HG02852 (cell line): ENCODE measurements at regions not wholly inside any gene's neighbourhood (a gene's known extent, or its start where the extent isn't known, plus 50 kb on each side); places are given as distances from the start of the nearest gene placed in this dataset.

ENCODE experiments used
- ATAC-seq: cut with Tn5 transposase; IDR thresholded peaks from one replicate; pipeline ENCODE4 v1.9.1; 2021; ENCODE audit warnings: mild to moderate bottlenecking, moderate library complexity; ENCODE audit not compliant: unreplicated experiment

GRCh38 chr11:130787092-130787616 lies 129.1 kb downstream of the SNX19 start:
- no peak for ATAC-seq

GRCh38 chr11:130787973-130788570 lies 128.2 kb downstream of the SNX19 start:
- ATAC-seq = no peak

DNA sequence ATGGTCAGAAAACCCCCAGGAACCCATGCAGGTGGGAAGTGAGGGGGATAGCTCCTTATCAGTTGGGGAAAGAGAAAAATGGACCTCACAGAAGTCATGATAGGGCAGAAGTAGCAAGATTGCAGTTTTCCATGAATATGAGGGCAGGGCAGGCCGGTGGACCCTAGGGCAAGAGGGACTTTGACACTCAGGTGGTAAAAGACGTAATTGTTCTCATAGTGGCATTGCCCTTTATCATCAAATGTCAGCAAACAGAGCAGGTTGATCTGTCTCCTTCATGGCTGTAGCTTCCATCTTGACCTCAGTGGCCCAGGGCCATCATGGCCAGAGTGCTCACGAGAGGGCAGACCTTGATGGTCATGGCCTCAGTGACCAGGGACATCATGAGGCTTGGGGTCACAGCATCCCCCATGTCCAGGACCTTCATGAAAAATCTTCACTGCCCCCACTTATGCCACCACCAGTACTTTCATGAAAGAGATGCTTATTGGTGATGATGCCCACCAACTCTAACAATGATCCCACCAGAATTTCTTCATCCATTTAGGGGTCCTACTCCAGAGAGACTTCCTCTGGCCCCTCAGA lies 127.1 kb downstream of the SNX19 start:
- ATAC-seq = no peak

- ATAC-seq = no peak
These were observed 125.6 kb downstream of the SNX19 start for GRCh38 chr11:130790689-130791088.

- no peak for ATAC-seq
These were observed 123.5 kb downstream of the SNX19 start for GRCh38 chr11:130792772-130793171.

- ATAC-seq = no peak
These were observed 119.5 kb downstream of the SNX19 start for GRCh38 chr11:130796828-130797227.

GRCh38 chr11:130798280-130798679 lies 118.0 kb downstream of the SNX19 start:
- no peak for ATAC-seq

- ATAC-seq = no peak
These were observed 117.5 kb downstream of the SNX19 start for GRCh38 chr11:130798801-130799200.

DNA sequence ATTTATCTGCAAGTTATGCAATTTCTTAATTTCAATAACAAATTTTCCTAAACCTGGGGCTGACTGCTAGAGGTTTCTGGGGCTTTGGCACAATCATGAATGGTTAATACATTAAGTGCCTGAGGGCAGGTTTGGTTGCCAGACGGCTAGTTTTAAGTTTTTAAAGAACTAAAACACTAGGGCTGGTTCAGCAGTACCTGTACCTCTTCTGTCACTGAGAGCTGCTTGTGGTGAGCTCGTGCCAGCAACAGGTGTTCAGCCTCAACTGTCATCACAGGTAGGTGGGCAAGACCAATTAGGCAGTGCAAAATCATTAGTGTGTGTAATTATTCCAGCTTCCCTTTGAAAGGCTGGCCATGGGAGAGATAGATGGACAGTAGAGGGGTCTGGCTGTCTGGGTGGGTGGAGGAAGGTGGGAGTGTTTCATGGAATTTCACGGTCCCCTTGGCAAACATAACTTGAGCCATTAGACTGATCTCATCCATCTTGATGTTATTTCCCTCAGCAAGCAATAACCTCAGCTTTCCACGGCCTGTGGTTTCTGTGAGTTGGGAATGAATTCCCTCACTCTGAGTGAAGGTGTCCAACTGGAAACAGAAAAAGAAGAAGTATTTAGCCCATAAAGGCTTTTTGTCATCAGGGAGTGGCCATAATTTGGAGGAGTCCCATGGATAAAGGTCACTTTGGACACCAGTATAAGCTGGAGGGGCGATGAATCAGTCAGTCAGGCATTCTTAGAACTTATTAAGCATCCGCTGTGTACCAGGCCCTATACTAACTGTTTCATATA lies 114.8 kb downstream of the SNX19 start:
- ATAC-seq = no peak

GRCh38 chr11:130802567-130802966 lies 113.7 kb downstream of the SNX19 start:
- no peak for ATAC-seq

DNA sequence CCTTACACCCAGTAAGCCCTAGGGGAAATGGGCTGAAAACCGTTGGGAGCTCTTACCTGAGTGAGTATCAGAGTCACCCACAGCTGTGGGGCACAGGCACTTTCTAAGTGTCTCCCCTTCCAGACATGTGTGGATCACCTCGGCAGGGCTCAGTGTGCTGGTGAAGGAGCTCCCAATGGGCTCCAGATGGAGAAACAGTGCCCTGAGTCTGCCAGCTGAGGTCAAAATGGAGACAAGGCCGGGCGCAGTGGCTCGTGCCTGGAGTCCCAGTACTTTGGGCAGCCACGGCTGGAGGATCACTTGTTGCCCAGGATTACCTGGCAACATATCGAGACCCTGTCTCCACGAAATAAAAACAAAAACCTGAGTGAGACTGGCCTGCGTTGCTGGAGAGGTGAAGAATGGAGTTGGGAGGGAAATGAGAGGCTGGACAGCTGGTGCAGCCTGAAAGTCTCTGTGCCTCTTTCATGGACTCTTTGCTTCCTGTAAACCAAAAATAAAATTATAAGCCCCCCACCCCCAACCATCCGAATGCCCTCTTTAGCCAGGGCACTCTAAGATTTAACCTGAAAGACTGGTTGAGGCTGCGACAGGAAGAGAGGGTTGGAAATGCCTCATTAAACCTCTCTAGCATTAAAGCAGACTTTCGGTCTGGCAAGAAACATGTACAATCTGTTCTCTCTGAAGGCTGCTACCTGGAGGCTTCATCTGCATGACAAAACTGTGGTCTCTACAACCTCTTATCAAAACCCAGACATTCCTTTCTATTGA lies 111.8 kb downstream of the SNX19 start:
- no peak for ATAC-seq

DNA sequence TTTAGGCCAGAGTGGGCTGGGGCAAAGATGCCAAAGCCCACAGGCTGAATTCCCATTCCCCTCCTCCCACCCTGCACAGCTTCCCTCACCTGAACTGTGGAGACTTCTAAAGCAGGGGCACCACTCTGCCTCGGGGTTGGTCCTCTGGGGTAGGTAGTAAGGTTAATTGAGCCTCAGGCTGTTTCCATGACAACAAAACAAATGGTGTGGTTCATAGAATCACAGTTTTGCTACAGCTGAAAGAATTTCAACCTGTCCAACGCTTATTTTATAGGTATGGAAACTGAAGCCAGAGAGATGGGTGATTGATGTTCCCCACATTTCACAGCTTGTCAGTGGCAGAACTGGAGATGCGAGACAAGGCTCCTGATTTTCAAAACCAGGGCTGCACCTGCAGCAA lies 109.5 kb downstream of the SNX19 start:
- ATAC-seq = no peak

DNA sequence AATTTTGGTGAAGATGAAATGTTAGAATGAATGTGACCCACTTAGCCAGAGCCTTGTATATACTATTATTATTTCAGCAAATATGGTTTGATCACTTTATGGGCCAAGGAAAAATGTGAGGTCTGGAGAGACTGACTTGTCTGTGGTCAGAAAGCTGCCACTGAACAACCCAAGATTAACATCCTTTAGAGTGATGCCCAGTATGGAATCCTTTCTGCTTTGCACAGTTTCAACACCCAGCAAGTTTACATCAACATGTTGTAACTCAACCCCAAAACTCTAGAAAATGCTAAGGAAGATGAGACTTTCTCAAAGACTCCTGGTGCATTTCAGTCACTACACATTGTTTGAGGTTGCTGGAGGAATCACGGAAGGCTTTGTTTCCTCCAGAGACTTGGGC lies 107.7 kb downstream of the SNX19 start:
- no peak for ATAC-seq

- ATAC-seq = no peak
These were observed 103.1 kb downstream of the SNX19 start for GRCh38 chr11:130813196-130813595.

DNA sequence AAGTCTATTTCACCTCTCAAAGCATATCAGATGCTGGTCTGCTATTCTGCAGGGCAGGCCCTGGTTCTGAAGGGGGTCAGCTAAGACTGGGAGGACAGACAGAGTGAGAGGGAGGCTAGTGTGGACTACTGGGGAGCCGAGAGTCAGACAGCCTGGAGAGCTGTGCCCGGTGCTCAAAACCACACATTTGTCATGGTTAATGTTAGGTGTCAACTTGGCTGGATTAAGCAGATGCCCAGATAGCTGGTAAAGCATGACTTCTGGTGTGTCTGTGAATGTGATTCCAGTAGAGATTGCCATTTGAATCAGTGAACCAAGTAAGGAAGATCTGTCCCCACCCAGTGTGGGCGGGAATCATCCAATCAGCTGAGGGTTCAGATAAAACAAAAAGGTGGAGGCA lies 102.6 kb downstream of the SNX19 start:
- no peak for ATAC-seq

DNA sequence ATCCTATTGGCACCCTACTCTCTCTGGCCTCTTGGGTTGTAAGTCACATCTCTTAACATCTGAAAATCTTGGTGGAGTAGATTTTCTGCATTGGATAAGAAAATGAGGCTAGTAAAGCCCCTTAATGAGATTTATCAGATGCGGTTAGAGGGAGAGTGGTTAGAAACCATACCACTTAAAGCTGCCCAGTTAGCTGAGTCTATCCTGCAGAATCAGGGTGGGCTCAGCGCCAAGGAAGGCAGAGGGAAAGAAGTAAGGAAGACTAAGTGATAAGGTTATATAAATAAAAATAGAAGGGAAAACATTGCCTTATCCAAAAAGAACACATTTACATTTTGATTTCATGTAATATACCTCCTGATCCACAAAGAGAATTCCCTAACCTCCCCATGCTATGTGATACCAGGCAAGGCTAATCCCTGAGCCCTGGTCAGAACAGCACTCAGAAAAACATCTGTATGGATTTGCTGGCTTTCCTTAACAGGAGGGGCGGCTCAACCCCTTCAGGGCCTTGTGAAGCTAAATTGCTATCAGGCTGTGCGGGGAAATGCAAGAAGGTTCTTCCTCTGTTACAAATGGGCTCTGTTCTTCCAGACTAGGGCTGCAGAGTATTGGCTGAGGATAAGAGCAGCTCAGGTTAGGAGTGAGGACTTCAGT lies 101.7 kb downstream of the SNX19 start:
- ATAC-seq = no peak

- no peak for ATAC-seq
These were observed 101.0 kb downstream of the SNX19 start for GRCh38 chr11:130815097-130815802.

DNA sequence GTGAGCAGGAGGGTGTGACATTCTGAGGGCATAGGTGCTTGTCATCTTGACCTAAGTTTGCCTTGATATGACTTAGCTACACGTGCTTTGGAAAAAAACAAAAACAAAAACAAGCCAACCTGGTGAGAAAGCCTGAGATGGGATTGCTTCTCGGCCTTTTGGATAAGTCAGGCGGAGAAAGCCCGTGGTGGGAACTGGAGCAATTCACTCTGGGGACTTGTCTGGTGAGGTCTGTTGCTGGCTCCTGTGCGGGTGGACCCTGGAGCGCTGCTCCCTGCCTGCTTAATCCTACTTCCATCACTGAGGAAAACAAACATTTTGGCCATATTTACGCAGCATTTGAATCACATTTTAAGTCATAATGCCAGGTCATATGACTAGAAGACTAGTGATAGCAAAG lies 100.3 kb downstream of the SNX19 start:
- ATAC-seq = no peak

- ATAC-seq = no peak
These were observed 99.5 kb downstream of the SNX19 start for GRCh38 chr11:130816546-130817329.
